Urothelium cell line (cell line): ENCODE measurements at regions not wholly inside any gene's neighbourhood (a gene's known extent, or its start where the extent isn't known, plus 50 kb on each side); places are given as distances from the start of the nearest gene placed in this dataset.
A peak's percentile ranks its signal among the peaks of the same experiment; 100 is the strongest.

Experiments
- DNase-seq: peaks from one replicate; pipeline ENCODE4 v3.0.0; 2011; ENCODE audit warnings: low spot score, mixed read lengths
- FAIRE-seq: peaks from 2 replicates; lab custom pipeline; 2011; peaks lifted over from hg19 to GRCh38; lab: Jason Lieb, UNC

GRCh38 chrX:94041881-94042280 lies 367.9 kb downstream of the FAM133A start:
- DNase-seq (no peak), FAIRE-seq (no peak)

DNA sequence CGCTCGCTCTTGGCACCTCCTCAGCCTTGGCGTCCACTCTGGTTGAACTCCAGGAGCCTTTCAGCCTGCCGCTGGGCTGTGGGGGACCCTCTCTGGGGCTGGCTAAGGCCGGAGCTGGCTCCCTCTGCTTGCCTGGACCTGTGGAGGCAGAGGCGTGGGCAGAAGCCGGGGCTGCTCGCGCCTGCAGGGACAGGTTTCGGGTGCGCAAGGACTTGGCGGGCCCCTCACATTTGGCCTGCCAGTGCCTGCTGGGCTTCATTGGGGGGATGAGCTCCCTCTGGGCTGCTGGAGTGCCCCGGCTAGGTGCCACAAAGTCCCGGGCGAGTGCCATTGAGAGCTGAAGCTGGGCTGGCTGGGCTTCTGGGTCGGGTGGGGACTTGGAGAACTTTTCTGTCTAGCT lies 371.7 kb downstream of the FAM133A start:
- DNase-seq (no peak), FAIRE-seq (no peak)

DNA sequence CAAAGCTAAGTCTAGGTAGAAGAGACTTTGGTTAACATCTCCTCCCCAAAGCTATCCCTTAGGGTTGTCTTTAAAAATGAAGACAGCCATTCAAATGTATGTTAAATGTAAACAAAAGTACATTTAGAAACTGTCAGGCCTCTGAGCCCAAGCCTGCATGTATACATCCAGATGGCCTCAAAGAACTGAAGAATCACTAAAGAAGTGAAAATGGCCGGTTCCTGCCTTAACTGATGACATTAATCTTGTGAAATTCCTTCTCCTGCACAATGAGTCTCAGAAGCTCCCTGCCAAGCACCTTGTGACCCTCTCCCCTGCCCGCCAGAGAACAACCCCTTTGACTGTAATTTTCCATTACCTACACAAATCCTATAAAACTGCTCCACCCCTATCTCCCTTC lies 377.9 kb downstream of the FAM133A start:
- no peak for DNase-seq
- no peak for FAIRE-seq

DNA sequence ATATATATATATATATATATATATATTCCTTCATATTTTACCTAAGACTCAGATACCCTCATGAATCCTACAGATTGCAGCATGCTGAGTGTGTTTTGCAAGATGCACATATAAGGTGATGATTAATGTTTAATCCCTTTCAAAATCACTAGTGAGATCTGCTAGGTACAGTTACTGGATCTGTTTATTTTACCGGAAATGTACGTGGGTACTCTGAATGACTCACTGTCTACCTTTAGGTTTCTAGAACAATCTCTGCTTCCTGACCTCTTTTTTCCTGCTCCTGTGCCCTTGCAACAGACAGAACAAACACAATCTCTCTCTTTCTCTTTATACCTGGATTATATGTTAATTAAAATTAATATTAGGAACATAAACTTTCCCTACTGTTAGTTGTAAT lies 379.6 kb downstream of the FAM133A start:
- no peak for DNase-seq
- no peak for FAIRE-seq

GRCh38 chrX:94057385-94057784 lies 383.4 kb downstream of the FAM133A start:
- DNase-seq: peak; percentile 11
- no peak for FAIRE-seq

- peak; percentile 14 for DNase-seq
- FAIRE-seq: no peak
Observed at GRCh38 chrX:94058728-94059382, 384.8 kb downstream of the FAM133A start.

DNA sequence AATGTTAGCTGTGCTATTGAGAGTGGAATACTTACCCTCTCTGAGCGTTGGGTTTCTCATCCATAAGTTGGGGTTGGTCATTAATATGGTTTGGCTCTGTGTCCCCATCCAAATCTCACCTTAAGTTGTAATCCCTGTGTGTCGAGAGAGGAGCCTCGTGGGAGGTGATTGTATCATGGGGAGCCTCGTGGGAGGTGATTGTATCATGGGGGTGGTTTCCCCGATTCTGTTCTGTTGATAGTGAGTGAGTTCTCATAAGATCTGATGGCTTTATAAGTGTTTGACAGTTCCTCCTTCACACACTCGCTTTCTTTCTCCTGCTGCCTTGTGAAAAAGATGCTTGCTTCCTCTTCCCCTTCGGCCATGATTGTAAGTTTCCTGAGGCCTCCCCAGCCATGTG lies 391.1 kb downstream of the FAM133A start:
- FAIRE-seq (no peak), DNase-seq (no peak)

- FAIRE-seq (no peak), DNase-seq (no peak)
Observed at GRCh38 chrX:94089149-94089548, 415.1 kb downstream of the FAM133A start.

- FAIRE-seq (no peak), DNase-seq (no peak)
Observed at GRCh38 chrX:94097868-94098267, 423.9 kb downstream of the FAM133A start.

GRCh38 chrX:94107981-94108380 lies 434.0 kb downstream of the FAM133A start:
- no peak for FAIRE-seq
- DNase-seq: peak; percentile 2

DNA sequence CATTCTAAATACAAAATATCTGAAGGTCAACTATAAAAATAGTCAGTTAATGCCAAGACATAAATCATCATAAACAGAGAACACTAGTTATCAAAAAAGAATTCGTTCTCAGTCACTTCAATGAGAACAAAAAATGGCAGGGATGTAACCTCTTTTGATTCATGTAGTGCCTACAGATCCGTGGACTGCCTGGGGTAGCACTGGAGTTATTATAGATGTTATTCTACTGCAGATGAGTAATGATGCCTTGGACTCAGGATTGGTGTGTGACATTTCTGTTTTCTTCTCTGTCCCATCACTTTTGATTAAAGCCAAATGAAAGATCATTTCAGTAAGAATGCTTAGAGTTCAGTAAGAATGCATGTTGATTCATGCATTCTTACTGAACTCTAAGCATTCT lies 440.4 kb downstream of the FAM133A start:
- DNase-seq (no peak), FAIRE-seq (no peak)

- DNase-seq (no peak), FAIRE-seq (no peak)
Observed at GRCh38 chrX:94121799-94122198, 447.8 kb downstream of the FAM133A start.

GRCh38 chrX:94123062-94123461 lies 449.1 kb downstream of the FAM133A start:
- FAIRE-seq (no peak), DNase-seq (no peak)

GRCh38 chrX:94162971-94163370 lies 489.0 kb downstream of the FAM133A start:
- FAIRE-seq: no peak
- no peak for DNase-seq

DNA sequence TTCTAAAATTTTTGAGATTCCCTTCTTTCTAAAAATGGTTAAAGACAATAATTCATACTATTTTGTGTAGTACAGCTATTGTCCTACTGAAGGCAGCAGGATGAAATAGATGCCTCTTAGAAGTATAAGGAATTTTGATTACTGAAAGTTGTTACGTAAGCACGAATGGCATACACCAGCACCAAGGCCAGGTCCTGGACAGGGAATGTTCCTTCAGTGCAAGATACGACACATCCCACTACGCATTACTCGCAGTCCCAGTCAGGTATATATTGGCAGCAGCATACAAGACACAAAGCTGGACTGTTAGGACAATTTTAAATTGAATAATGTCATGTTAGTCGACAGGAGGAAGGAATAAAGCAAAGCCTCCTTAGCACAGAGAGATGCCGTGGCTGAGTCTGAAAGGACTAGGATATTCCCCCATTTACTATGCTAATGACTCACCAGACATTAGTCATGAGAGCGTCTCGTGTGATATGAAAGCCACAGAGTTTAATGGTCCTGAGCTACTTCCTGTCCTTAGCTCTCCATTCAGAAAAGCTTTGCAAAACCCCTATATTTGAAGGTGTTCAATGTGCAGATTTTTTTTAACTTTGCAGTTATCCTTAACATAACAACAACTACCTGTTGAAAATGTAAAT lies 504.3 kb downstream of the FAM133A start:
- FAIRE-seq: no peak
- DNase-seq: peak; percentile 45

GRCh38 chrX:94204524-94204923 lies 530.5 kb downstream of the FAM133A start:
- DNase-seq (peak; percentile 1), FAIRE-seq (no peak)

- FAIRE-seq (no peak), DNase-seq (no peak)
Observed at GRCh38 chrX:94216738-94217137, 542.7 kb downstream of the FAM133A start.

DNA sequence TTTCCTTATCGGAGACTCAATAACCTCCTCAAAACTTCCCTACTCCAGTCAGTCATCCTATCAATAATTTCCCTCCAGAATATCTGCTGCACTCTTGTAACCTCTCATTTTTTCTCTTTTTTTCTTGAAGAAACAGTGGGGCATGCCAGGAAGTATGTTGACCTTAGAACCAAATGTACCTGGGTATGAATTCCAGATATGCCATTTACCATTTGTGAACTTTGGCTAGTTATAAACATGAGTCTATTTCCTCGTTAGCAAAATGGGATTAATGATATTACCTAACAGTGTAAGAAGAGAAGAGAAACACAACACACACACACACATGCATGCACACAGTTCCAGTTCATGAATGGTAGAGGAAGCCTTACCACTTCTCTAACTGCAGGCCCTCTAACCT lies 578.2 kb downstream of the FAM133A start:
- DNase-seq: no peak
- FAIRE-seq: no peak

GRCh38 chrX:94256396-94256795 lies 582.4 kb downstream of the FAM133A start:
- FAIRE-seq (no peak), DNase-seq (no peak)

GRCh38 chrX:94265323-94265722 lies 591.3 kb downstream of the FAM133A start:
- DNase-seq: no peak
- FAIRE-seq: no peak

DNA sequence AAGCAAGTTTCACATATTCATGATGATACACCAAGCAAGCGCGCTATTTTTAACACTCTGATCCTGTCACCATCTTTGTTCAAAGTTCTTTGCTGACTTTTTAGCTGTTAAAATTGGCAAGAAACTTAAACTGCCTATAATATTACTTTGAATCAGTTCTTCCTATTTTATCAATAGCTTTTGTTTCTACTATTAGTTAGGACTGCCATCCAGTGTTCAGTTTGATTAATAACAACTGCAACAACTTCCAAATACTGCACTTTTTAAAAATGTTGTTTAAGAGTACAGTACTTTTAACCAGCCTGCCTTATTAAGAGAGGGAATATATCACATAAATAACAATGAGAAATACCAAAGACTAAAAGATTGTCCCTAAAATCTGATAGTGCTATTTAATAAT lies 614.3 kb downstream of the FAM133A start:
- no peak for DNase-seq
- no peak for FAIRE-seq

- no peak for FAIRE-seq
Observed at GRCh38 chrX:94288972-94289371, 615.0 kb downstream of the FAM133A start.

DNA sequence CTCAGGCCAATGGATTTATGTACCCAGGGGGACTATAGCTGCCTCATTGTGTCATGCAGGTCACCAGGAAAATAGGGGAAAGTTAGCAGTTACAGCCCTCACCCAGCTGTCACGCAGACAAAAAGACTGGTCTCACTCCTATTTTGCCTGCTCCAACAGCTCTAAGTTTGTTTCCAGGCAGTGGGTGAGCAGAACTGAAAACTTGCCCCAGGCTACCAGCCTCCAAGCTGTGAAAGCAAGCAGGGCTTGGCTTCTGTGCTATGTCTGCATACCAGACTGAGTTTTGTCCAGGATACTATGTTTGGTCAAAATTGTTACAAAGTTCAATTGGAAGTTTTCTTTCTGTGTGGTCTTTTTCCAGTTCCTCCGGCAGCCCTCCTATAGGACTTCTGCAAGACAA lies 628.4 kb downstream of the FAM133A start:
- no peak for DNase-seq
- FAIRE-seq: no peak

More at GRCh38 chrX:94288972-94289371, 615.0 kb downstream of the FAM133A start:
- DNase-seq: no peak
